ENCODE measurements at regions not wholly inside any gene's neighbourhood (a gene's known extent, or its start where the extent isn't known, plus 50 kb on each side); places are given as distances from the start of the nearest gene placed in this dataset.
A peak's percentile ranks its signal among the peaks of the same experiment; 100 is the strongest.

DNA sequence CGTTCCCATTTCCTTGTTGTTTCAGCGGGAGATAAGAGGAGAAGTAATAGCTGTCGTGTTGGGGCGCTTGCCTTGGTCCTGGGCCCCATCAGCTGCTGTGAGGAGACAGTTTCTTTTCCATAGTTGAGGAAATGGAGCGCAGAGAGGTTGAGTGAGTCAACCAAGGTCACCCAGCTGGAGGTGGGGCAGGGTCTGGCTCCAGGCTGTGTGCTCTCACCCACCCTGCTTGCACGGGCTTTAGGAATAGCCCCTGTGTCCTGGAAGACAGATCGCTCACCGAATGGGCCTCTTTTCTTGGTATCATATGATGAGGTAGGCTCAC lies 165.7 kb upstream of the RTL1 start:
- no peak for ATAC-seq

DNA sequence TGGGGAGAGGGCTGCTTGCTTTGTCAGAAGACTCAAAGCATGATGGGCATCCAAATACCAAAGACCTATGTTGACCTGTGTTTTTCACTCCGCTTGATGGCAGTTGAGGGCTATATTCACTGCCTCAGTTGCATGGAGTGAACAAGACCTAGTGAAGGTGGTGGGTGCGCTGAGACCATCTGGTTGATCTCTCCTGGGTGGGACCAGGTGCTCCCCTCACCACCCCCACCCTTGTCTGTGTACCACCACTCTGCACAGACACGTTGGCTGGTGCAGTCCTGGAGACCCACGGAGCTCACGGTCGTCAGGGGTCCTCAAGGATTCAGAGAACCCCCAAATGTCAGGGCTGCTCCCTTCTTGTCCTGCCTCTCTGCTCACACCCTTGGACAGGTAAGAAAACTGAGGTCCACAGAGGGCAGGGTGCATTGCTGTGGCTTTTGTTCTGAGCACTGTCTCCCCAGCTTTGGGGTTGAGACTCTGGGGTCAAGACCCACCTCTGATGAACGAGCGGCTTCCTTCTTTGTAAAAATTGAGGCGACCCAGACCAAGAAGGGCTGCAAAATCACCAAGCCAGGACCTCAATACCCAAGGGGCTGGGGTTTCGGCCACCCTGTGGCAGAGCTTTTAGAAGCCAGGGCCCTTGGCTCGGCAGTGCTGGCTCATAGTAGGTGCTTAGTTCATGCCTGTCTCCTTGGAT lies 166.3 kb upstream of the RTL1 start:
- ATAC-seq, result no peak

DNA sequence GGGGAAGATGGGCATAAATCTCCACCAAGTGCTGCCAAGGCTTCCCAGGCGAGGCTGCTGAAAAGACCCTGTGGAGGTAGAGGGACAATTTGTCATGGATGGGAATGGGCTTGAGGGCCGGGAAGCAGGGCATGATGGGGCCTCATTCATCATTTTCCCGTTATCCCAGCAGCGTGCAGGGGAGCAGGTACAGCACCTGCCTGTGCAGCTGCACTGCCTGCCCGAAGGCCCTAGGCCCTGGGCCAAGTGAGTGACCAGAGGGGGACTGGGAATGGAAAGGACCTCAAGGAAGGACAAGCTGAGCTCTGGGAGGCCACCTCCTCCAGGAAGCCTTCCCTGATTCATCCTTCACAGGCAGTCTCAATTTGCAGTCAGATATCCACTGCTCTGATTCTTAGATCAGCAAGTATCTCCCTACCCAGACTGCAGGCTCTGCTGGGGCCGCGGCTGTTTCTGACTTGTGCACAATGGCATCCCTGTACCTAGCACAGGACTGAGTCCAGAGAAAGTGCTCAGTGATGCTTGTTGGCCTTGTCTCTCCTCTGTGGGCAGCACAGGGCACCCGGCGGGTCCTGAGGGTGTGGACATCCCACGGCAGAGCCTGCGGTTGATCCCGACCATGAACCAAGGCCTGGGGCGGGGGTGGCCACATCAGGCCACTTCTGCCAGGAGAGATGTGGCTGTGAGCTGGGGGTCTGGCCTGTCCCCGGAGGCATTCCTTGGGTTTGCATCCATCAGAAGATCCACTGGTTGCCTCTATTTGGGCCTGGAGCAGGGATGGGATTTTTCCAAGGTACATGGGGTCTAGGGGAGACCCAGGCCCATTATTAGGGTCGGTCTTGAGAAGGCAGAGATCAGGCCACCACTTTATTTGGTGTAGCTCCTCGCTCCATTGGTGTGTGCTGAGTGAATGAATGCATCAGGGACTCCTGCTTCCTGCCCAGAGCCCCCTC lies 167.3 kb upstream of the RTL1 start:
- ATAC-seq, result no peak

DNA sequence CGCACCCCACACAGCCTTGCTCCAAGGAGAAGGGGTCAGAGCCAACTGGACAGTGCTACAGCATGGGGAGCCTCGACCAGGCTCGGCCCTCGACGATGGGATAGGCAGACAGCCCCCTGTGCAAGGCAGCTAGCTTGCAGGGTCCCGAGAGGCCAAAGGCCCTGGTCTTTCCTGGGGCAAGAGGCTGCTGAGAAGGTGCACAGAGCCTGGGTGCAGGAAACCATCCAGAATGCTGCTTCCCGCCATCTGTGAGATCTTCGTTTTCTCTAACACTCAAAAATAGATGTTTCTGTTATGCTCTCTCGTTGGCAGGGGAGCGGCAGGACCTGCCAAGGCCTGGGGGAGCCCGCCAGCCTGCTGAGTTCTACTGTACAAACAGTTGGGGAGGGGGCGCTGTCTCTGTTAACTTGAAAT lies 168.0 kb upstream of the RTL1 start:
- no peak for ATAC-seq

DNA sequence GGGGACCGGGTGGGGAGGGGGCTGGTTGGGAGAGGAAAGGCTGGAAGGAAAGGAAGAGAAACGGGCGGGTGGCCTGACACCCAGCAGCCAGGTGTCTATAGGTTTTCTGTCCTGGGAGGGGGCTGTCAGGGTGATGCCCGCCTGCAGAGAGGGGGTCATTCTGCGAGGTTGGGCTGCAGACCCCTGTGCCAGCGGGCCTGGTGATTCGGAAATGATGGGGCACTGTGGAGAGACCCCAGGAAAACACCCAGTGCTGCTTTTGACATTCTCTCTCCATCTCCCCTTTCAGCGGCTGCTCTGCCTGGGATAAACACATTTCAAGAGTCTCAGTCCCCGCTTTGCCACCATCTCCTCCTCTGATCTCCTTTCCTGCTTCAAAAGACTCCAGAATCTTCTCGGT lies 168.5 kb upstream of the RTL1 start:
- no peak for ATAC-seq

DNA sequence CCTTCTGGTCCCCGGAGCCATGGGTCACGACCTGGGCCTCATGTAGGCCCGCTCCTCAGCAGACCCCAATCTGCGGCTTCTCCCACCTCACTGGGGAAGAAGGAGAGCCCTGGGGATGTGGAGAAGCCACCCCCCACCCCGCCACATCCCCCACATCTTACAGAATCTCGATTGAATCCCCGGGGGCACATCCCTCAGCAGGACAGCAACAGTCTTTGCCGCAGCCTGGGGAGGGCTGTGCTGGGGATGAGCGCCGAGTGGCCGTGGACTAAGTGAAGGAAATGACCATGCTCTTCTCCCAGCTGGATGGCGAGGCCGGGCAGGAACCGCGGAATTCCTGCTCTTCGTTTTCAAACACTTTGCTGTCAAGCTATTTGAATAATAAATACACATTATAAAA lies 169.0 kb upstream of the RTL1 start:
- no peak for ATAC-seq

DNA sequence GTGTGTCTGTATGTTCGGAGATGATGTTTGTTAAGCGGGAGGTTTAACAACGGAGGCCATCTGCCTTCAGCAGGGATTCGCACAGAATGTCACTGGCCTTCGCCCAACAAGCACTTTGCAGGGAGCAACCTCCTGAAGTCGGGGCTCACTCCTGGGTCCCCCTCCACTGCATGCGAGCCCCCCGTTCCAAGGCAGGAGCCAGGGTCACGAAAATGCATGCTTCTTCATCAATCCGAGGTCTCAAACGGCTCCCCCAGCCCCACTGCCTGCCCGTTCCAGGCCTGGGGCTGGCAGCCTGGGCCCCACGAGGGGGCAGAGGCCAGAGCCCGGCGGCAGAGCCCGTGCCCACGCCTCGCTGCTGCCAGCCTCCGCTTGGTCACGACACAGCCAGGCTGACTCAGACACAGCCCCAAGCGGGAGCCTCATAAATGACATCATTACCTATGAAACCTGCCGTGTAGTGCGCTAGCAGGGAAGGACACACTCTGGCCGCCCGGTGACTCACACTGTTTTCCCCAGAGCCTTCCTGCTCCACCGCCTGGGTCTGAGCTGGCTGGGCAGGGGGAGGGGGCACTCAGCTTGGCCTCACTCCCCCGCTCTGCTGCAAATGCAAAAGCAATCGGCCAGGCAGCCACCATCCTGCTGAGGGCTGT lies 169.5 kb upstream of the RTL1 start:
- ATAC-seq, result peak; percentile 99

DNA sequence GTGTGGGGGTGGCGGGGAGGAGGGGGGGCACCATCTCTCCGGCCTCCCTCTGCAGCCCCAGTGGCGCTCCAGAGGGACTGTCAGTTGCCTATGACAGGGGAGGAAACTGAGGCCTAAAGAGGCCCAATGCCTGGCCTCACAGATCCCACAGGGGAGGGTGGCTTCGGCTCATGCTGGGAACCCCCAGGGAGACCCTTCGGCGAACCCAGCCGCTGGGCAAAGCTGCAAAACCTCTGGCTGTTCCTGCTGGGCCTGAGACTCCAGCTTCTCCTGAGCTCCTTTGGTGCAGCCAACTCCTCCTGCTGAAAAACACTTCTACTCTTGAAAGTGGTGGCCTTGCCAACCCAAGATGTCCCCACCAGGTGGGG lies 170.1 kb upstream of the RTL1 start:
- no peak for ATAC-seq

DNA sequence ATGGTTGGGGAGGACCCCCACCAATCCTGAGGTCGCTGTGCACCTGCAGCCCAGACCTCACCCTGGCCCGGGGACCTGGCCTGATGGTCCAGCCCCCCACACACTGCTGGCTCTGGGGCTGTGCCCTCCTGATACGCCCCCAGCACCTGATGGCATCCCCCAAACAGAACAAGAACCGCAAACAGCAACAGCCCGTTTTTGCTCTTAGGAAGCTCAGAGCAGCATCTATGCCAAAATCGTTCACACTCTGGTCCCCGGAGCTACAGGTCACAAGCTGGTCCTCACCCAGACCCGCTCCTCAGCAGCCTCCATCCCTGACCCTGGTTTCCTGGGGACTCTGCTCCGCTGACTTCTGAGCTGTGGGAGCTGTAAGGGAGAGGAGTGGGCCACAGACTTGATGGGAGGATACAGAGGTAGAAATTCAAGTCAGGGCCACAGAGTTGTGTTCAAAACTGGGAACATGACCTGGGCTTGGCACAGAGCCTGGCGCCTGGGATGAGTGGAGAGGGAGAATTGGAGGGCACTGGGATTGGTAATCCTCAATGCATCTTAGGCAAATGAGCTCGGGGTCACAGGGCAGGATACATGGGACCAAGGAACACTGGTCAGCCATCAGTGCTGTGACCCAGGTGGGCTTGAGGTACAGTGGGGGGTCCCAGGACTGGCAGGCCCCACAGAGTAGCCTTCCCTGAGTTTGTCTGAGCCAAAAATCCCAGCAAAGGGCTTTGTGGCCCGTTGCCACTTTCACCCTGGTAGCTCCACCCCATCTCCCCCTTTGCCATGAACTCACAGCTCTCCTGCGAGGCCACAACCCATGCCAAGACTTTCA lies 170.9 kb upstream of the RTL1 start:
- no peak for ATAC-seq

DNA sequence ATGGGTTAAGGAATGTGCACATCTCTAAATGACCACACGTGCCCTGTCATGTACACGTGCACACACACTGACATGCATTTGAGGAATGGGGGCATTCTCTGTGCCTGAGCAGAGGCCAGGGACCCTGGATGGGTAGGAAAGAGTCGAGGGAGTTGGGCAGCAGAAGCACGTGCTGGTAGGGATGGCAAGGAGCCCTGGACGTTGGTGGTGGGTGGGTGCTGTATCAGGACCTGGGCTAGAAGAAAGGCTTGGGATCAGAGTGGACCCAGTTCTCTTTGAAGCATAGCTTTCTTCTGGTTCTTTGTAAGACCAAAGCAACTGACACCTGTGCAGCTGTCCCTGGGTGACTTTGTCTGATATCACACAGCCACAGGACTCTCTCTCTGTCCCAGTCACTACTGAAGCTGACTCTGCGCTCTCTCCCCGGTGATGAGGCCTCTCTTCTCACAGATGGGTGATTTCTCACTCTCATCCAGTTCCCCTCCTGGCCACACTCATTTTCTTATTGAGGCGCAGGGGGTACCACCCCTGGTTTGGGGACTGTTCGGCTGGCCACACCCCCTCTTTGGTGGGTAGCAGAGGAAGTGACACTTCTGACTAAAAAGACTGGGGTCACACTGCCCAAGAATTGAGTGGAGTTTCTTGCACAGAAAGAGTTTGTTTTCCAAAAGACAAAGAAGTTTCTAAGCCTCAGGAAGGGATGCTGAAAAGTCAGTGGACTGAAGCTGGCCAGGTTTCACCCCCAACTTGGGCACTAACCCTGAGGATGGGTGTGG lies 171.7 kb upstream of the RTL1 start:
- no peak for ATAC-seq

DNA sequence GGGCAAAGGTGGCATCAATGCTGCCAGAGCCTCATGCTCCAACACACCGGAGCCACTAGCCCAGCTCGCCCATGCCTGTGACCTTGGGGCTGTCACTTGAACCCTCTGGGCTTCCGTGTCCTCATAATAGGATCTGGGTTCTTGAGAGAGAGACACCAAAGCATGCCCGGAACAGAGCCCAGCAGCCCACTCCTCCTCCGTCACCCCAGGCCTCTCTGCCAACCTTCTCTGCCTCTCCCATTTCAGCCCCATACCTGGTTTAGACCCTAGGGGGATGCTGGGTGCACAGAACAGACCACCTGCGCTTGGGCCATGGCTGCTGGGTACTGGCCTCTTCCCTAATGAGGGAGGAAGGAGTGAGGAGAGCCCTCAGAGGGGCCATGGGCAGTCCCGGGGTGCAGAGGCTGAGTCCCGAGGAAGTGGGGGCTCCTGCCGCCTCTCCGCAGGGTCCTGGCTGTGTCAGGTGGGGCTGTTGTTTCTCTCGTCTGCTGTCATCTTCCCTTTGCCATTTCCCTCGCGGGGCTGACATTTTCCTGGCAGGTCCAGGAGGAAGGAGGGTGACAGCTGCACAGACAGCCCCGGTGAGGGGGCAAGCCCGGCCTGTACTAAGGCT lies 172.4 kb upstream of the RTL1 start:
- ATAC-seq, result no peak

DNA sequence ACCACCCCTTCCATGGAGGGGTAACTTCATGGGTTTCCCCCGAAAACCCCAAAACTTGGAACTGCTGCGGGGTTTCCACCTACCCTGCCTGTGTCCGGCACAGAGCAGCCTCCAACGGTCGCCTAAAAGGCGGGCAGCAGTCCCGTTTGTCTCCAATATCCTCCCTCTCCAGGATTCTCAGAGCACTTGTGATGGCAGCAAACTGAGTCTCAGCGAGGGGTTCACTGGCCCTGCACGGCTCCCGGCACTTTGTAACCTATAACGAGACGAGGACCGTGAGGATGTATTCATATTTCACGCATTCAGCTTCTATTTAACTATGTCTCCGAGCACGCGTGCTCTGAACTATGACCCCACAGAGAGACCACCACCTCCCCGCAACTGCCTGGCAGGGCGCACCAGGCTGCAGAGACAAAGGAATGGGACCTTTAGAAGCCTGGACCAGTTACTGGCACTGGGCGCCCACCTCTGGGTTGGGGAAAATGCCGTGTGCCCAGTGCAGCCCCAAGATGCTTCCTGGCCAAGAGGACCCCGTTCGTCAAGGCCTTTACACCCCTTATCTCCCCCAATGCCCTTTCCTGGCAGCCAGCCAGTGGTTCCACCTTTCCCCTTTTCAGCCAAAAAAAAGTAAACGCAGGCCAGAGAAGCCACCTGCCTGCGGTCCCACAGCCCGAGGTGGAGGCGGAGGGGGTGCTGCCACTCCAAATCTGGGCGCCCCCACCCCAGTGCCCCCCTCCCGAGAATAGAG lies 173.1 kb upstream of the RTL1 start:
- no peak for ATAC-seq

DNA sequence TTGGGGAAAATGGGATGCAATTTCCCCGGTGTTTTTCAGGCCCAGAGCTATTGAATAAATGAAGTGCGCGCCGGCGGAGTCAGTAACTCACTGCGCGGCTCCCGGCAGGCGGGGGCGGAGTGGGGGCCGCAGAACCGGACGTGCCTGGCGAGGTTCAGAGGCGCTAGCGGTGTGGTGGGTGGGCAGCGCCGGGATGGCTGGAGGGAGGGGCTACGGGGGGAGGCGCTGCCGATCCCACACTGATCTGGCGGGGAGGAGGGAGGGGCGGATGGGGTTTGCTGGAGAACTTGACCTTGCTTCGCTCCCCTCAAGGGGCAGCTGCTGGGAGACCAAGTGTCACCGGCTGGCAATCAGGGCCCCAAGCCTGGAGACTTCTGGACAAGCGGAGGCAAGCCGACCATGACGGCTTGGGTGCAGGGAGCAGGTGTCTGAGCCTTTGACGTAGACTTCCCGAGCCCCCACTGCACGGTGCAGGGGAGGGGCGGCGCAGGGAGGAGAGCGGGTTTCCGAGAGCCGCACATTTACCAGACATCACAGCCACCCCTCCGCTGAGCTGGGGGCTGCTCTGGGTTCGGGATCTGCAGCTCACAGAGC lies 174.1 kb upstream of the RTL1 start:
- no peak for ATAC-seq

DNA sequence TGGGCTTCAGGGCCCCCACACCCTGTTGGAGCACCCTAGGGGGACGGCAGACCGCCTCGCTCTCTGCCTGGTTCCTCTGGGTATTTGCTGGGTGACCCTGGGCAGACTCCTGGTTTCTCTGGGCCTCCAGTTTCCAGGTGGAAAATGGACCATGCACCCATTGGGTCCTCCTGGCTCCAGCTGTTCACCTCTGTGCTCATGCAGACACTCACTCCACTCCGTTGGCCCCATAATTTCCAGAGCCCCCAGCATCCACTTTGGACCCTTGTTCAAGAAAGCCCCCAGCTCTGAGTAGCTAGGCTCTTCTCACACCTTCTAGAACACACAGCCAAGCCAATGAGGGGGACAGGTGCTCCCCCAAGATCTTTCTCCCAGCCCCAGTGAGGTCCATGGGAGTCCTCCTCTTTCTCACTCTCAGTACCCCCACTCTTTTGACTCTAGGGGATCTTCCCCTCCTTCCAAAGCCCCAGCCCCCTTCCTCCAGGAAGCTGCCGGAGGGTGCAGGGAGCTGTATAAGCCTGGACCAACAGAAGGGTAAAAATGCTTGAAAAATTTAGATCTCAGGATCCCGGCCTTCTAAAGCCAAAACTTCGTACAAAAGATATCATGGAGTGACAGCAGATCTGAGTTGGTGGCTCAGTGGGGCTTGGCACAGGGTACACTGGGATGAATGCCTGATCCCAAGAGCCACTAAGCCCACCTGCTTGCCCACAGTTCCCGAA lies 174.8 kb upstream of the RTL1 start:
- no peak for ATAC-seq

DNA sequence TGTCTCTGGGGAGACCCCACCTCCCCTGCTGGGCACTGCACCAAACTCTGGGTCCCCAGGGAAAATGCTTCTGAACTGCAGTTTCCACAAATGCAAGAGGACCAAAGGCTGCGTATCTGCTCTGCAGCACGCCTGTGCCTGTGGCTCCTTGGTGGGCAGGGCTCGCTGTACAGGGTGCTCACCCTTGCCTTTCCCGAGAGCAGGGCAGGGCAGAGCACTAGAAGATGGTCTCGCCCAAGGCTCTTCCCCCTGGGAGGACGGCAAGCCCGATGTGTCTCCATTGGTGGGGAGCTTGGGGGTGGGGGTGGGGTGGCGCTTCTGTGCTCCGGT lies 175.3 kb upstream of the RTL1 start:
- no peak for ATAC-seq

DNA sequence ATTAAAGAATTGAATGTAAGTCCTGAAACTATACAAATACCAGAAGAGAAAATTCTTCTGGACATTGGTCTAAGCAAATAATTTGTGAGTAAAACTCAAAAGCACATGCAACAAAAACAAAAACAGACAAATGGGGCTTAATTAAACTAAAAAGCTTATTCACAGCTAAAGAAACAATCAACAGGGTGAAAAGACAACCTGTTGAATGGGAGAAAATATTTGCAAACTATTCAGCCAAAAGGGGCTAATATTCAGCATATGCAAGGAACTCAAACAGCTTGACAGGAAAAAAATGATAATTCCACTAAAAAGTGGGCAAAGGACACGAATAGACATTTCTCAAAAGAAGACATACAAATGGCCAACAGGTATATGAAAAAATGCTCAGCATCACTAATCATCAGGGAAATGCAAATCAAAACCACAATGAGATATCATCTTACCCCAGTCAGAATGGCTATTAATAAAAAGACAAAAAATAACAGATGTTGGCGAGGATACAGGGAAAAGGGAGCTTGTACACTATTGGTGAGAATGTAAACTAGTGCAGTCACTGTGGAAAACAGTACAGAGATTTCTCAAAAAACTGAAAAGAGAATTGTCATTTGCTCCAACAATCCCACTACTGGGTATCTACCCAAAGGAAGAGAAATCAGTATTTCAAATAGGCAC lies 177.5 kb upstream of the RTL1 start:
- no peak for ATAC-seq

DNA sequence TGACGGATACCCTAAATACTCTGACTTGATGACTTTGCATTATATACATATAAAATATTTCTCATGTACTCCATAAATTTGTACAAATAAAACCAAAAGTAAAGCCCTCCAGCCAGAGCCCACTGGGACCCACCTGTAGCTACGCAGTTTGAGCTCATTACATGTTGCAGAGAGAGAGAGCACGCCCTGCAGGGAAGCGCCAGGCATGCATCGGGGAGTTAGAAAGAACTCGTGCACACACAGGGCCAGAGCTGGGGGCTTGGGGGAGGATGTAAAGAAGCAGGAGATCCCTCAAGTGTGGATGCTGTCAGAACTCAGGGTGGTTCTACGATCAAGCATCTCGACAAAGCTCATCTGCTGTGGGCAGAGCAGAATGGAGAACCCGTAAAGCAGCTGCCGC lies 178.5 kb upstream of the RTL1 start:
- ATAC-seq, result no peak

DNA sequence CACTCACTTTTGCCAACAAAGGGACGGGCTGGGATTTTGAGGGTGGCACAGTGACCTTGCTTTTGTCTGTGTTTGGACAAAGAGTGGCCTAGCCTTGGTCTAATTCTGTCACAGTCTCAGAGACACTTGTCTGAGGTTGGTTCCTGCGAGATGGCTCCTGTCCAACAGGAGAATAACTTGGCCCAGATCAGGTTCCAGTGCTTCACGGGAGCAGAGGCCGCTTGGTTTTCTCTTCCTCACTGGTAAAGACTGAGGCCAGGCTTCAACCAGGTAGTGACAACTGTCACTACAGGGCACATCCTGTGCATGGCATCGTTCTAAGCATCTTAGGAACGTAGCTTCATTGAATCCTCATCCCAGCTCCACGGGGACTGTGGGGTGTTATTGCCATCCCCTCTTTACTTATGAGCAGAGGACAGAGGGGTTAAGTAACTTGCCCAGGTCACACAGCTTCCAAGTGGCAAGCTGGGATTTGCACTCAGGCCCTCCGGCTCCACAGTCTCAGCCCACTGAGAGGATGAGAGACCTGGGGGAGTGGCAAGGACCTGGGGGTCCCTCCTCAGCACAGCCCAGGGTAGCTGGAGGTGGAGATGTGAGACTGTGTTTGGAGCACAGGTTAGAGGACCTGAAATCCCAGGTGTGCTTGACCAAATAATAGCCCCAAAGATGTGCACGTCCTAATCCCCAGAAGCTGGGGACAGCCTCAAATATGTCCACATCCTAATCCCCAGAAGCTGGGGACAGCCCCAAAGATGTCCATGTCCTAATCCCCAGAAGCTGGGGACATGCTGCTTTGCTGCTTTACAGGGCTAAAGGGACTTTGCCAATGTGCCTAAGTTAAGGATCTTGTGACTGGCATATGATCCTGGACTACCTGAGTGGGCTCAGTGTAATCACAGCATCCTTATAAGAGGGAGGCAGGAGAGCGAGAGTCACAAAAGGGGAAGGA lies 179.2 kb upstream of the RTL1 start:
- ATAC-seq, result no peak

Measured in esophagus mucosa (tissue), 1 donor.